Thyroid gland (tissue), 4 donors: ENCODE measurements at regions not wholly inside any gene's neighbourhood (a gene's known extent, or its start where the extent isn't known, plus 50 kb on each side); places are given as distances from the start of the nearest gene placed in this dataset.

Source experiments
- DNase-seq, 2 donors: peaks; one replicate each; pipeline ENCODE4 v3.0.0-alpha.2; 2019
- H3K27ac ChIP-seq, 3 donors: fragments of 200-600 bp; sonication (generic); 1 replicate in 2 of 3; 2 replicates in 1 of 3; pipeline ENCODE4 v1.5.1; 2016 to 2019; ENCODE audit warnings: mild to moderate bottlenecking in 1 of 3, moderate library complexity in 1 of 3
- H3K27me3 ChIP-seq: fragments of 200-600 bp; sonication (generic); one replicate; pipeline ENCODE4 v1.5.1; 2019
- H3K36me3 ChIP-seq, 2 donors: fragments of 200-600 bp; sonication (generic); one replicate each; pipeline ENCODE4 v1.5.1; 2016 to 2019
- H3K4me1 ChIP-seq, 2 donors: fragments of 200-600 bp; sonication (generic); one replicate each; pipeline ENCODE4 v1.5.1; 2017 to 2019
- H3K4me3 ChIP-seq, 3 donors: fragments of 200-600 bp; sonication (generic); replicated peaks in 1 of 3; 1 replicate in 2 of 3; 2 replicates in 1 of 3; pipeline ENCODE4 v1.5.1; 2016; ENCODE audit warnings: mild to moderate bottlenecking in 1 of 3
- H3K9me3 ChIP-seq: fragments of 200-600 bp; sonication (generic); one replicate; pipeline ENCODE4 v1.5.1; 2017
- CTCF ChIP-seq, 6 experiments: fragments of 200-600 bp in 3 of 6; fragments of 450-650 bp in 3 of 6; sonication (generic) in 3 of 6; IDR thresholded peaks; one replicate each; pipeline ENCODE4 v1.5.1; 2016 to 2019; ENCODE audit warnings: antibody characterized with exemption in 6 of 6, mild to moderate bottlenecking in 2 of 6, inconsistent platforms in 1 of 6, moderate library complexity in 1 of 6
- POLR2A ChIP-seq, 2 donors: fragments of 450-650 bp; IDR thresholded peaks; one replicate each; pipeline ENCODE4 v1.6.1; 2017; ENCODE audit warnings: antibody characterized with exemption in 2 of 2, mild to moderate bottlenecking in 2 of 2, moderate library complexity in 1 of 2
- WGBS, 2 donors: methylation state at CpG; one replicate each; pipeline ENCODE4 v1.1.5; 2017; 5-methylcytosine and 5-hydroxymethylcytosine counted together
- intact Hi-C: fragments of 100-400 bp; cut with DNase I; formaldehyde crosslinking; loops from one replicate; pipeline ENCODE4 v1.15.1; 2023

GRCh38 chr1:87739704-87740103 is 411.0 kb downstream of the LMO4 start:
- Histone ChIP-seq H3K4me1 (no peaks in the 10 kb centered on the region), H3K36me3 (no peaks in the 10 kb centered on the region), H3K27me3 (no peaks in the 10 kb centered on the region), H3K27ac (no peak overlapping the region), H3K9me3 (no peaks in the 10 kb centered on the region), H3K4me3 (no peak overlapping the region)
- intact Hi-C loops, result no loop called here
- TF ChIP-seq POLR2A (IDR thresholded peaks at IDR 0.05) (no peak), CTCF (IDR thresholded peaks at IDR 0.05) (no peak)
- no peak for DNase-seq

GRCh38 chr1:87743256-87743655 is 414.6 kb downstream of the LMO4 start:
- intact Hi-C loops, result no loop called here
- TF ChIP-seq POLR2A (IDR thresholded peaks at IDR 0.05), result no peak
- no peak for TF ChIP-seq CTCF (IDR thresholded peaks at IDR 0.05)
- no peak for DNase-seq
- Histone ChIP-seq H3K9me3 (no peaks in the 10 kb centered on the region), H3K27me3 (no peaks in the 10 kb centered on the region), H3K4me1 (no peaks in the 10 kb centered on the region), H3K4me3 (no peak overlapping the region), H3K36me3 (no peaks in the 10 kb centered on the region), H3K27ac (no peak overlapping the region)
- 82 to 85% methylated on average over 4 of the region's 4 CpGs for WGBS, 2 donors

GRCh38 chr1:87744056-87744455 is 415.4 kb downstream of the LMO4 start:
- DNase-seq, result no peak
- Histone ChIP-seq H3K27ac (no peak overlapping the region), H3K4me1 (no peaks in the 10 kb centered on the region), H3K27me3 (no peaks in the 10 kb centered on the region), H3K4me3 (no peak overlapping the region), H3K9me3 (no peaks in the 10 kb centered on the region), H3K36me3 (no peaks in the 10 kb centered on the region)
- TF ChIP-seq POLR2A (IDR thresholded peaks at IDR 0.05), result no peak
- no peak for TF ChIP-seq CTCF (IDR thresholded peaks at IDR 0.05)
- WGBS, 2 donors, result 91 to 92% methylated on average over 3 of the region's 3 CpGs
- intact Hi-C loops, result no loop called here

- H3K27ac ChIP-seq, result no peak overlapping the region
- DNase-seq, result no peak
- H3K4me3 ChIP-seq, result no peak overlapping the region
- no peaks in the 10 kb centered on the region for H3K27me3 ChIP-seq
- TF ChIP-seq POLR2A (IDR thresholded peaks at IDR 0.05) (no peak), CTCF (IDR thresholded peaks at IDR 0.05) (no peak)
- intact Hi-C loops, result no loop called here
- no peaks in the 10 kb centered on the region for H3K36me3 ChIP-seq
- no peaks in the 10 kb centered on the region for H3K4me1 ChIP-seq
- no peaks in the 10 kb centered on the region for H3K9me3 ChIP-seq
Observed at GRCh38 chr1:87744763-87745162, 416.1 kb downstream of the LMO4 start.

GRCh38 chr1:87753366-87753765 is 424.7 kb downstream of the LMO4 start:
- H3K4me1 ChIP-seq, result no peaks in the 10 kb centered on the region
- no peak for DNase-seq
- intact Hi-C loops, result no loop called here
- TF ChIP-seq POLR2A (IDR thresholded peaks at IDR 0.05) (no peak), CTCF (IDR thresholded peaks at IDR 0.05) (no peak)
- no peaks in the 10 kb centered on the region for H3K27me3 ChIP-seq
- H3K9me3 ChIP-seq, result no peaks in the 10 kb centered on the region
- no peak overlapping the region for H3K4me3 ChIP-seq
- no peaks in the 10 kb centered on the region for H3K36me3 ChIP-seq
- H3K27ac ChIP-seq, result no peak overlapping the region
